Effector CD4-positive, alpha-beta T cell (primary cell): ENCODE measurements at regions not wholly inside any gene's neighbourhood (a gene's known extent, or its start where the extent isn't known, plus 50 kb on each side); places are given as distances from the start of the nearest gene placed in this dataset.

Source experiments
- DNase-seq: peaks from one replicate; pipeline ENCODE4 v3.0.0-alpha.2; 2020

DNA sequence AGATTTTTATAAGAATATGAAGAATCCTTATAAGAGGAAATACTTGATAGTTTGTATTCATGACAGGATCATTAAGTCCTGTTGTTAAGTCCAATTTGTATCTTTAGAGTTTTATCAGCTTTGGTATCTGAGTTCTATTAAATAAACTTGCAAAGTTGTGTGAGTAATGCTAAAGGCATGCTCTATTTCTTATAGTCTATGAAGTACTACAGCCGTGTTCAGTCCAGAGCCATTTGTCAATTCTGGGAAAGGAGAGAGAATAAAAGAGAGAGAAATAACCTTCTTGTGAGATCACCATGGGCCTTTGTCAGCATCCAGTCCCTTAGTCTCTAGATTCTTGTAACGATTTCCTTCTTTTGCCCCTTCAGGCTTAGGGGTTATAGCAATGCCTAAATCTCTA is 181.2 kb upstream of the POU3F2 start:
- no peak for DNase-seq

DNA sequence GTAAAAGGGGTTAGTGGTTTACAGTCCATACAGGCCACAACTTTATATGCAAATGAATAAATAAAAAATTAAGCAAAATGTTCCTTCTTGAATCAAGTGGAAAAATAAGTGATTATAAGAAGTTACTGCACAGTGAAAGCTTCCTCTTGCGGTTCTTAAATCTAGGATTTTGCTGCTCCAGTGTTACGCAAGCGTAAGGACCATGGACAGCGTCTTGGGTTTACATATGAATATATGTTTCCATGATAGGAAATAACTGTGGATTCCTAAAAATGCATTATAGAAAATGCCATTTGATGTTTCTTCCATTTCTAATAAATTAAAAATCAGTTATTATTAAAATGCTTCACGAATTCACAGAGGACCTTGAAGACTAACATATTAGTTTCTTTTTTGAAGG is 176.6 kb upstream of the POU3F2 start:
- no peak for DNase-seq

DNA sequence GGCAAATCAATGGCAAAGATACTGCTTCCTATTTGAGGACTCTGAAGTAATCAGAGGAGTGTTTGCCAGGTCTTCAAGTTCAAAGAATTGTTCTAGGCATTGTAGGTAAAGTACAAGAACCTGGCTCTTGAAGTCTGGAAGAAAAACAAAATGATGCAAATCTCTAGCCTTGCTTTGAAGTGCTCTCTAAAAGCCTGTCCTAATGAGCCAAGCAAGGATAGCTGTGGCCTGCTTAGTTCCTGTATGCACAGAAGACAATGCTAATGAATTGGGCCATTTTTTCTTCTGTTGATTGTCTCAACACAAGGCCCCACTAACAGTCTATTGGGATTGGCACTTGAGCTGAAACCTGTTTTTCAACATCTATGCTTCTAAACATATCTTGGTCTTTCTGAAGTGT is 165.0 kb upstream of the POU3F2 start:
- DNase-seq = no peak

DNA sequence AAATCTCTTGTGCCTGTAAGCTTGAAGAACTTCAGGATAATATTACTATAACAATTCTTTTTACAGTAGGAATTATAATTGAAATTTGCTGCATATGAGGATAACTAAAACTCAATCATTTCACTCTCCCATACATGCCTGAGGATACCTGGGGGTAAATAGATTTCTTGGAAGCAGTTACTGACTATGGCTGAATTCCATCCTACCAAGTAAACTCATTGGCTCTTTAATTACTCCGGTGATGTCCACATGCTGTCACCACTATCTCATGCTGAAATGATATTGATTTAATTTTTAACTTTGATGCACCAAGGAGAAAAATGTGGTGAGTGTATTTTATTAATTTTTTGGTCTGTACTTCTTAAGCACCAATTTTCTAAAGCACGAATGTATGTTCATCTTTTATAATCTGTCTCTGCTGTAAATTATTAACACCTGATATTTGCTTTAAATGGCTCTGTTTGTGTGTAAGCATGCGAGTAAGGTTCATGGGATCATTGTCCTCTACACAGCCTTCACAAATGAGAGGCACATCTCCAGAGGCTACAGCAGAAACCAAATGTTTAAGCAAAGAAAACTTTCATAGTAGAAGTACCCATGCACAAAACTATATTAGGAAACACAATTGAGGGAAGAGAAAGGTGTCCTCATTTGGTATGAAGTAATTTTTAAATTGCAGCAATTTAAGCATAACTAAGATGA is 164.2 kb upstream of the POU3F2 start:
- DNase-seq = no peak

DNA sequence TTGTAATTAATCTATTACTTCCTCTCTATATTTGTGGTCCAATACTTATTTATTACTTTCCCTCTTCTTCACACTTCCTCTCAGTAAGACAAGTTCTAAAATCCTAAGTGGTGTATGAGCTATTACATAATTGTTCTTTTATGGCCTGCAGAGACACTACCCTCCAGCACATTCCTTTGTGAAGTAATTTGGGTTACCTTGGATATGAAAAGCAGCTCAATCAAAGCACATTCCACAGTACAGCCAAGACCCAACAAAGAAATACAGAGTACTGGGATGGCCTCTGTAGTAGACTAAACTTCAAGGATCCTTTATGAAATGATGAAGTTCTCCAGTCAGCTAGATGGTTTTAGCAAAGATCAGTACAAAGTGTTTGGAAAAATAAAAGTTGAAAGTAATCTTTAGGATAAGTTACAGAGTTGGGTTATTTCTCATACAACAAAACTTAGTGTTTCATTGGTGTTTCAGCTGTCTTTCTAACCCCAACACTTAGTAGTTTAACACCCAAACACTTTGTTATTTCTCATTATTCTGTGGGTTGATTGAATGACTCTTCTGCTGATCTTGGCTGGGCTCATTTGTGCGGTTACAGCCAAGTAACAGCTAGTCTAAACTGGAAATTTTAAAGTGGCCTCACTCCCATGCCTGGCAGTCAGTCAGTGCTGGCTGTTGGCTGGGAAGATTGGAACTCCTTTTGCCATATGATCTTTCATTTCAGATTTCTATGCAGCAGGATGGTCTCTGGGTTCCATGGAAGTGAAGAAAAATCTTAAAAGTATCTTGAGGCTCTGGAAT is 161.5 kb upstream of the POU3F2 start:
- no peak for DNase-seq

DNA sequence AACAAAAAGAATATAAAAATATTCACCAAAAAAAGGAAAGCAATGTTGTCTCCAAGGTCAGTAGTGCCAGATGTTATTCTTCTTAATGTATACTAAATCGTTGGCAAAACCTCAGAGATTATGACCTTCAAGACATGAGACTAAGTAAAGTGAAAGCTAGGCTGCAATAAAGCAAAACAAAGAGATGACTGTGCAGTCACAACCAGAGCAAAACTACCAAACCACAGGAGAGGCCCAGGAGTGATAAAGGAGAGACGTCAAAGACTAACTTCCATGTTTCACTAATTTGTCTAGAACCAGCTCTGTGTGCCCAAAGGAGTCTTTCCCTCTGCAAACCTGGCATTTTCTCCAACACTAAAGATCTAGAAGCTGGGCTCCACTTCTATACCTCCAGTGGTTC is 155.9 kb upstream of the POU3F2 start:
- no peak for DNase-seq

DNA sequence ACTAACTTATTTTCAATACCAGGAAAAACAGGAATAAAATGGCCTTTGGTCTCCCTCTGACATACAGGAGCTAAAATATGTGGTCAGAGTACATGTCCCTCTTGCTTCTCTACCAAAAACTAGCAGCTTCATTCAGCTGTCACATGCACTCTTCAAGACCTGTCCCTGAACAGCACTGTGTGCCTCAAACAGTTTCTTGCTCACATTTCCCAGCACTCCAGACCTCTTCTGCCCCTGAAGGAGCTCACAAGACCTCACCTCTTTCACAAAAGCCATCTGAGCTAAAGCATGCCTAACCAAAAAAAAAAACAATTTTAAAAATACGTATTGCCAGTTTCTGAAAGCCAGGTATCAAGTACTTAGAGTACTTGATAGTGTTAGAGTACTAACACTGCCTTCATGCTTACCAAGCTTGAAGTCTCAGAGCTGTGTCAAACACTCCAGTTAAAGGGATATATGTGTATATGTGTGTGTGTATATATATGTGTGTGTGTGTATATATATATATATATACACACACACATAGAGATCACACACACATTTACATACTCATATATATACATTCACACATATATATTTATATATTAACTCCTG is 148.3 kb upstream of the POU3F2 start:
- DNase-seq = no peak

DNA sequence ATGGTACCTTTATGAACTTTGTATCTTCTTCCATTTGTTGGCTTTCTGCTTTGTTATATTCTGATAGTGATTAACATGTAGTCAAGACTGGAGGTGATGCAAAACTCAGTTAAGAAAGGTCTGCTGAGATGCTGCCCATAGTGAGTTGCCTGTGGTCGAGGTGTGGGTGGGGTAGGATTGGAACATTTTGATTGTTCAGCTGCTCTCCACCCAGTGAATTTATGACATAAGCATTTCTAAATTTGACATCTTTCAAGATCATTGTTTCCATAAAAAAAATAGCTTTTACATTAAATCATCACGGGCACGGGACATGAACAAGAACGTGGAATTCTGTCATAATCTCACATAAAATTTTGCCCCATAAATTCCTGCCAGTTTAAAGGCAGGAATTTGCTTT is 146.6 kb upstream of the POU3F2 start:
- no peak for DNase-seq

DNA sequence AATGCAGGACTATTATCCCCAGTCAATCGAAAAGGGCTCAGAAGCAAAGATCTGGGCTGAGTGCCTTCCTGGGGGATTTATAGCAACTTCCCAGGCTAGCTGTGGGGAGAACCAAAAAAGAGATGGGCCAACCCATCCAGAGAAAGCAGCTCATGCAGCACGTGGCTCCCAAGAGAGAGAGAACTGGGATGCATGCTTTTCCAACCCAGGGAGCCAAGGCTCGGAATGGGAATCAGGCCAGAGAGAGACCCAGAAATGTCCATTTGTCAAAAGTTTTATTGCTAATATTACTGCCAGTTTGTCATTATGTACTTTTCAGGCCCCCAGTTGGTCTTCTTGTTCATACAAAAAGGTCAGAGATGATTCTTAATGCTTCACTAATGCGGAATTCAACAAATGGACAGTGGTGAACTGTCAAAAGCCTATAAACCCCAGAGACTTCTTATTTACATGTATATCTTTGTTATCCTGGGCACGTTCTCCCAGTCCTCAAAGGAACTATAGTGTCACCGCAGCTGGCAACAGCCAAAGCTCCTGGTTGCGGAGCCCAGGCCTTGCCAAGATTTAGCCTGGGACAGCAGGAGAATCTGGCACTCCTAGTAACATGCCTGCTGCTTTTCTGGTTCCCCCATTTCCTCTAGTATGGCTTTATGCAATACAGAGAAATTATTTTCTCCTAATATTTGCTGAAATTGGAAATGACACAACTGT is 139.1 kb upstream of the POU3F2 start:
- no peak for DNase-seq

DNA sequence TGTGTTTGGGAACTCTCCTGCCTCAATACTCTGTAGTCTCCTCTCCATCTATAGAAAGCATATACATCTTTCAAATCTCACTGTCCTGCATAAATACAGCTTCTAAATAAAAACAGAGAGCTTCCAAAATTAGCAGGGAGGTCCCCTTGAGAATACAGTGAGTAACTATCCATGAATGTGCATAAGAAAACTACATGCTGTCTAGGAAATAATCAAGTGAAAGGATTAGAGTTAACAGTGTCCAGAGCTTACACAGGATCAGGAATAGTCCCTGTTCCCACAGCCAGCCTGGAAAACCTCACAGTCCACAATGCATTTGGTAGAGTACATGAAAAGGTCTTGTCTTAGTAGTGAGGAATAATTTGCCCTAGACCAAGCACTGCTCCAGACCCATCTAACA is 123.0 kb upstream of the POU3F2 start:
- no peak for DNase-seq

DNA sequence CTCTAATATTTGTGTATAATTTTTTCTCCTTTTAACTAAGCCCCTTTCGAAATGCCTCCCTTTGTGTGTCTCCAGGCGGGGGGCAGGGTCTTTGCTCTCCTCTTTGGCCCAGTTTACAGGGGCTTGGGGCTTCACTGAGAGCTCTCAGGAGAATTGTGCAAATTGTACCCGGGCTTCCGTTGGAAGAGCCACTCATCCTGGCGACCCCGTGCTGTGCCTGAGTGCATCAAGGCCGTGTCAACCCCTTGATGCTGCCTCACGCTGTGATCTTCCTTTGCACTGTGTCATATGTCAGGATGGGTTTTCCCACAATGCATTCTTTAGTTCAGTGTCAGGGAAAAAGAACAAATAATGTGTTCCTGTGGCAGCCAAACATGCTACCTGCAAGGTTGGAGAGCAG is 118.0 kb upstream of the POU3F2 start:
- DNase-seq = no peak

DNA sequence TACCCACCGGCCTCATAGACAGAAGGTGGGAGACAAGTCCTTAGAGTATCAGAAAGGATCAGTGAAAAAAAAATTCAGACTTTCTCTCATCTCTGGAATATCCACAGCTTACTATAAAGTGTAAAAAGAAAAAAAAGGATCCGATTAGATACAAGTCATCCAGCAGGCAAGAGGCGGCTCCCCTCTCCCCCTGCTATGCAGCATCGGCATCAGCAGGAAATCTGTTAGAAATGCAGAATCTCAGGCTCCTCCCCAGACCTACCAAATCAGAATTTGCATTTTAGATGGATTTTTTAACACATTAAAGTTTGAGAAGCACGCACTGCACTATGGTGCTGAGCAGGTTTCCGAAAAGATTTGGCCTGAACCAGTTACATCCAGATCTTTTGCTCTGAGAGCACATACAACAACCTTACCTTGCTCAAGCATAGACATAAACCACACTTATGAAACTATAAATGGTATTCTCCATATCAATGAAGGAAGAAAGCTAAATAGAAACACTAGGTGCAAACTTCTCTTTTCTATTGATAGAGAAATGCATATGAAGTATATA is 117.0 kb upstream of the POU3F2 start:
- DNase-seq = no peak

DNA sequence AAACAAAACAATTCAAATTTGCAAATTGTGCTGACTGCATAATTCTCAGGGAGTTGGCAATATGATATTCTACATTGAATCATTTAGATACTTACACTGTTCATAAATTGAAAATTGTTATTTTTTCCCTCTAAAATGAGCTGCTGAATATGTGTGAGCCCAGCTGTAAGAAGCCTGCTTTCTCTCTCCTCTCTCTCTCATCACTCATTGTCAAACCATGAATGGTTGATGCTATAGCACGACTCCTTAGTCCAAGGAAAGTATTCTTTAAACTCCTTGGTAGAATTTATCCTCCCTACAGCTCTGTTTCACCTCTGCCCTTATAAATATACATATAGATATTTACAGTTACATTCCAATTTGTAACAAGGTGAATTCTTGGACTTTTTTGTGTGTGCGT is 116.4 kb upstream of the POU3F2 start:
- DNase-seq = no peak

DNA sequence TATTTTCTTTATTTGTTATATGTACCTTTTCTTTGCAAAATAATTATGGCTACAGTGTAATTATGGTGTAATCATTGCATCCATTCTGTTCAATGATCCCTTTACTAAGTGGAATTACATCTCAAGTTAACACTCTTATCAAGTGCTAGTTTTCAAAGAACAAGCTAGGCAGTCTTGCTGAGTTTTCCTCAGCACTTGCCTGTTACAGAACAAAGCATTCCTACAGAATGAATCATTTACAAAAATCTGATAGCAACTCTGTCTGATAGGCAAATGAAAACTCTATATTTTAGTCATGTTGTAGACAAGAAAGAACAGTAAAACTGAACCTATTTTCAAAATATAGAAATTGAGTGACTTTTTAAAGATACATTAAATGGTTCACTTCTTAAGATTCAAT is 109.8 kb upstream of the POU3F2 start:
- DNase-seq = no peak

DNA sequence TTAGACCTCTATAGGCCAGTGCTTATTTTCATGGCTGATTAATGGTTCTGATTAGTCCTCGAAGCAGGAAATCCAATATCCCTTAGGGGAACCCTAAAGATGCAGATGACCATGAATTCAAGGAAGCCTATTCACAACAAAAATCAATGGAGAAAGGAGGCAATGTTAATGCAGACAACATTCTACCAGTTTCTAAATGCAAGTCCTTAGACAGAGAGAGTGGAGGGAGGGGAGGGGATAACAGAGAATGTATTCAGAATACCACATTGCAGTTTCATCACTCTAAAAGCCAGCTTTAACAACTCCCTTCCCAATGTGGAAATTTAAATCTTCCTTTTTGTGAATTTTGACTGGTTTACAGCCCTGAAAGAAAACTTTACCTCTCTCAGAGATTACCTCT is 87.1 kb upstream of the POU3F2 start:
- DNase-seq = no peak

DNA sequence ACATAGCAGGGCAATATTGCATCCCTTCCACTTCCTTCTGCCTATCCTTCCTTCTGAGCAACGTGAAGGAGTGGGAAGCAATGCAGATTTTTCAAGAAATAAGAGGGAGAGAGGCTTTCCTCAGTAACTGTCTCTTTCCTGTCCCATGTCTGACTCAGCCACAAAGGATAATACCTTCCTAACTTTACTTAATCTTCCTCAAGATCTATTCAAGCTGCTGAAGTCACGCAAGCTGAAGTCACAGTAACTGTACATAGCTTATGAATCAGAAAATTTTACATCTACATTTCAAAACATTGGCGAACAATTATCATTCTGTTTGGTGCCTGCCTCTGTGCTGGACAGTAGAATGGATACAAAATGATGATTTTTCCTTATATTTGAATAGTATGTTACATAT is 86.4 kb upstream of the POU3F2 start:
- DNase-seq = no peak

DNA sequence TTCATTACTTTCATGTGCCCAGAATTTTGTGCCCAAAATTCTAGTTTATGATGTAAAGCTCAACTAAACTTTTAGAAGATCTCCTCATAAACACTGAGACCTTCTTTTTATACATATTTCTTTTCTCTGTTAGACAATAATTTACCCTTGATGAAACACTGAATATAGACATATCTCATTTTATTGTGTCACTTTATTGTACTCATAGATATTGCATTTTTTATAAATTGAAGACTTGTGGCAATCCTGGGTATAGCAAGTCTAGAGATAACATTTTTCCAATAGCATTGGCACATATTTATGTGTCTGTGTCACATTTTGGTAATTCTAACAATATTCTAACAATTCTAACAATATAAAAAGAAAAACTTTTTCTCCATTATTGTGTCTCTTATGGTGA is 74.9 kb upstream of the POU3F2 start:
- no peak for DNase-seq

DNA sequence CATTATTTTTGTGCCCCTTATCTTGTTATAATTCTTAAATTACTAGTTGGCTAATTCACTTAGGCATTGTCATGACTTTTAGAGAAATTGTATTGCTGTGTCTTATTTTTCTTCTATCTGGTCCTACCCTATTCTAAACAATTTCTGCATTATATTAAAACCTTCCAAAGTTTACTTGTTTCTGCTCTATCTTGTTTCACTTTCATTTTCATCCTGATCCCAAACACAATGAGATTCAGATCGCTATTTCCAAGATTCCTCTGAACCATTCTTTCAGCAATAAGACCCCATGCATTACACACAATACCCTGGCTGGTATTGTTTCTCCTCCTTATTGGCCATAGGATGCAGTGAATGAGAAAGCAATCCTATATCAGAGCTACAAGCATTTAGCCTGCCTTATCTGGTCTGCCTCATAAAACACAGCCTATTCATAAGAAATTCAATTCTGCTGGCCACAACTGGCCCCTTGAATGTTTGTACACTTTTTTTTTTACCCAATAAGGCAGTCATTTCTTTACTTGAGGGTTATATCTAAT is 69.9 kb upstream of the POU3F2 start:
- DNase-seq = no peak

DNA sequence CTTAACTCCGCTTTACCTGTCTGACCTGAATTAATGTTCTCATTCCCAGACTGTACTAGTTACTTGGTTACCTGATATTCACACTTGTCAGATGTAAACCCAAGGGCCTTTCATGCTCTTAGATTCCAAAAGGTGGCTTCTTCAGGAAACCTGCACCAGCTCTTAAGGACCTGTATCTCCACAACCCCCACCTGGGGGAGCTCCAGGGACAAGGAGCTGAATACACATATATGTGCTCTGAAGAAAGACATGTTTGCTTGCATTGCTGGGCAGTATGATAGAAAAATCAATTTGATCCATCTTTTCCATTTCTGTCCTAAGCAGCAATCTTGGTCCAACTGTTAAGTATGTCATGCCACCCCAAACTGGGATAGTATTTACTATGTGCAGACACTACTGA is 64.8 kb upstream of the POU3F2 start:
- no peak for DNase-seq

DNA sequence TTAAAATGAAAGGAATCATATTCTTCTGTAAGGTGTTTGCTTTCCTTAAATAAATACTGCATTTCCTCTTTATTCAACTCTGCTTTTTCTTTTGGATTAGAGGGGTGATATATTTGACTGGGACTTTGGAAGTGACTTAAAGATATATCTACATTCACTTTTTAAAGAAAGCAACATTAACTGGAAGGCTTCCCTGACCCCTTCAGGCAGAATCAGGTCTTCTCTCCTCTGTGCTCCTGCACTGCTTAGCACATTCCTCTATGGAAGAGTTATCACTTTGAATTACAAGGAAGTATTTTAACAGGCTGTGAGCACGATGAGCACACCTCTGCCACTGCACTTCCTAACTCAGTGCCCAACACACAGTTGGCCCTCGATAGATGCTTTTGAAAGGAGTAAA is 59.2 kb upstream of the POU3F2 start:
- DNase-seq = no peak

DNA sequence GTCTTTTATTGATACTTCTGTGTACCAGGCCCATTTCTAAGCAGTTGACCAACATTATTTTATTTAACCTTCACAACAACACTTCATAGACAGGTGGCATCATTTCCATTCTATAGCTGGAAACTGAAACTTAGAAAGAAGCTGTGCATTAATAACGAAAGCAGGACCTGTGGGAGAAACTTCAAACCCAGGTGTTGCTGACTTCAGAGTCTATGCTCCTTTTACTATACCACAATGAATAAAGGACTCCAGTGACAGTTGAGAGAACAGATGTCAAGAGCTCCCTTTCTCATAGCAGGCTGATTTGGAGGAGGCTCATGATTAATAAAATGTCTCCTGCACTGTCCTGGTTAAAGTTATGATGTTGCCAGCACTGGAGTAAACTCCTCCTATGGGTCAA is 56.6 kb upstream of the POU3F2 start:
- no peak for DNase-seq

DNA sequence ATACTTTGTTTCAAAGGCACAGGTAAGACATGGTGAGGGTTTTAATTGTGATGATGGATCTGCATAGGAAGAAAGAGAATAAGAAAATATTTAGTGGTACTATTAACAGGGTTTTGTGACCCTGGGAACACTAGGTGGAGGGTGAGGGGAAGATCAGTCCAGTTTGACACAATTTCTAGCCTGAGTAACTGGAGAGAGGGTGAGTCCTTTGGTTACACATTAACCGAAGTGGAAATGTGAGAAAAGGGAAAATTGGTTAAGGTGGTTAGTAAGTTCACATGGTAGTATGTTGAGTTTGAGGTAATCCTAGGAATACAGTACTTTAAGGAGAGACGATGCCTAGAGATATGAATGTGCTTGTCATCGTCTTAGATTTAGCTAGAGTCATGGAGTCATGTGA is 54.8 kb upstream of the POU3F2 start:
- DNase-seq = no peak

DNA sequence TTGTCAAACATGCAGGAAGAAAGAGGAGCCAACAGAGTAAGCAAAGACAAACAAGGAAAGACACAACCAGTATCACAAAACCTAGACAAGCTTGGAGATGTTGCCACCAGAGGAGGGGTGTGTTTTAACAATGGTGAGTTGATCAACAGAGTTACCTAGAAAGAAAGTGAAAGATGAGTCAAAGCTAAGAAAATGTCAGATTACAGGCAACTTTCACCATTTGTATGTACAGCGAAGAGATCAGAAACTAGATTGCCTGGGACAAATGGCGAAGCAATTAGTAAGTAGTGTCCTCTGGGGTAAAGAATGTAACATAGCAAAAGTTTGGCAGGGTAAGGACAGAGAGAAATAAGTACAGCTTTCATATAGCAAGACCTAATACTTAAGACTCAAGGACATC is 51.6 kb upstream of the POU3F2 start:
- no peak for DNase-seq
